Mucosa of descending colon (tissue), 3 donors: ENCODE measurements at regions not wholly inside any gene's neighbourhood (a gene's known extent, or its start where the extent isn't known, plus 50 kb on each side); places are given as distances from the start of the nearest gene placed in this dataset.
"Not testable (repeated sequence)": the region's sequence is repeated elsewhere in the genome, so short reads cannot be mapped to it uniquely, and the experiment has no call there.

Experiments
- ATAC-seq: fragments of 200-7000 bp; cut with Tn5 transposase; one replicate; pipeline ENCODE4 v1.9.1; 2020; ENCODE audit warnings: mild to moderate bottlenecking, moderate library complexity
- DNase-seq, 3 donors: peaks; one replicate each; pipeline ENCODE4 v3.0.0-alpha.2; 2020
- H3K36me3 ChIP-seq: fragments of 200-600 bp; one replicate; pipeline ENCODE4 v1.8.0; 2021; ENCODE audit warnings: low read depth, mild to moderate bottlenecking
- H3K4me1 ChIP-seq: fragments of 200-600 bp; one replicate; pipeline ENCODE4 v1.8.0; 2021; ENCODE audit warnings: low read depth, mild to moderate bottlenecking
- H3K4me3 ChIP-seq: fragments of 200-600 bp; one replicate; pipeline ENCODE4 v1.8.0; 2021; ENCODE audit warnings: mild to moderate bottlenecking
- H3K9me3 ChIP-seq: fragments of 200-600 bp; one replicate; pipeline ENCODE4 v1.8.0; 2021; ENCODE audit warnings: mild to moderate bottlenecking
- intact Hi-C, 2 donors: fragments of 100-400 bp; cut with DNase I in 1 of 2; cut with micrococcal nuclease in 1 of 2; formaldehyde crosslinking; loops; one replicate each; pipeline versions ENCODE4 v1.11.0 to v1.11.1; 2022; cut with DNase I, micrococcal nuclease
- TF ChIP-seq, protein P1 (sequence below): fragments of 200-600 bp; IDR thresholded peaks from one replicate; pipeline ENCODE4 v1.8.0; 2022; ENCODE audit warnings: antibody characterized with exemption, mild to moderate bottlenecking
- donor health status: DM: no; HTN: no; CAD: no; lungs with moderate emphysema.
- donor health status: DM: no; HTN: no; CAD: no.
- donor health status: DM: no; HTN: yes; CAD: no.

GRCh38 chr17:19470530-19471261 lies 59.7 kb downstream of the RNF112 start:
- TF ChIP-seq, protein P1, sequence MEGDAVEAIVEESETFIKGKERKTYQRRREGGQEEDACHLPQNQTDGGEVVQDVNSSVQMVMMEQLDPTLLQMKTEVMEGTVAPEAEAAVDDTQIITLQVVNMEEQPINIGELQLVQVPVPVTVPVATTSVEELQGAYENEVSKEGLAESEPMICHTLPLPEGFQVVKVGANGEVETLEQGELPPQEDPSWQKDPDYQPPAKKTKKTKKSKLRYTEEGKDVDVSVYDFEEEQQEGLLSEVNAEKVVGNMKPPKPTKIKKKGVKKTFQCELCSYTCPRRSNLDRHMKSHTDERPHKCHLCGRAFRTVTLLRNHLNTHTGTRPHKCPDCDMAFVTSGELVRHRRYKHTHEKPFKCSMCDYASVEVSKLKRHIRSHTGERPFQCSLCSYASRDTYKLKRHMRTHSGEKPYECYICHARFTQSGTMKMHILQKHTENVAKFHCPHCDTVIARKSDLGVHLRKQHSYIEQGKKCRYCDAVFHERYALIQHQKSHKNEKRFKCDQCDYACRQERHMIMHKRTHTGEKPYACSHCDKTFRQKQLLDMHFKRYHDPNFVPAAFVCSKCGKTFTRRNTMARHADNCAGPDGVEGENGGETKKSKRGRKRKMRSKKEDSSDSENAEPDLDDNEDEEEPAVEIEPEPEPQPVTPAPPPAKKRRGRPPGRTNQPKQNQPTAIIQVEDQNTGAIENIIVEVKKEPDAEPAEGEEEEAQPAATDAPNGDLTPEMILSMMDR = no peak
- Histone ChIP-seq H3K4me1 (no peaks in the 10 kb centered on the region), H3K9me3 (no peaks in the 10 kb centered on the region), H3K4me3 (no peak overlapping the region), H3K36me3 (no peaks in the 10 kb centered on the region)
- ATAC-seq (peak; percentile 81), DNase-seq (peak; percentile 68 to 82 (median 69))
- intact Hi-C loops = no loop called here

GRCh38 chr17:19474405-19474804 lies 59.2 kb upstream of the SLC47A1 start:
- ATAC-seq, intact Hi-C loops, H3K36me3 ChIP-seq, H3K4me3 ChIP-seq, DNase-seq, H3K9me3 ChIP-seq, H3K4me1 ChIP-seq: not testable (repeated sequence)

- H3K9me3 ChIP-seq, DNase-seq, ATAC-seq, H3K4me3 ChIP-seq, H3K4me1 ChIP-seq, H3K36me3 ChIP-seq, intact Hi-C loops: not testable (repeated sequence)
Observed at GRCh38 chr17:19475800-19476199, 57.9 kb upstream of the SLC47A1 start.

- ATAC-seq (no peak), DNase-seq (no peak)
- H3K36me3 ChIP-seq = no peaks in the 10 kb centered on the region
- TF ChIP-seq, protein P1 = no peak
- intact Hi-C loops = no loop called here
- H3K4me3 ChIP-seq = no peak overlapping the region
- no peaks in the 10 kb centered on the region for H3K4me1 ChIP-seq
- no peaks in the 10 kb centered on the region for H3K9me3 ChIP-seq
Observed at GRCh38 chr17:19482576-19482975, 51.1 kb upstream of the SLC47A1 start.
